ENCODE measurements at regions not wholly inside any gene's neighbourhood (a gene's known extent, or its start where the extent isn't known, plus 50 kb on each side); places are given as distances from the start of the nearest gene placed in this dataset.

- H3K27ac Mint-ChIP-seq = no peak overlapping the region
- no peaks in the 10 kb centered on the region for H3K4me1 Mint-ChIP-seq
- H3K36me3 ChIP-seq (ENCODE audit: insufficient read depth, low read length) = no peaks in the 10 kb centered on the region
- H3K9me3 ChIP-seq (ENCODE audit: low read length) = no peaks in the 10 kb centered on the region
- POLR2A ChIA-PET = no interaction called here
- no peak overlapping the region for H3K4me3 ChIP-seq (ENCODE audit: low read length)
- H3K9me3 Mint-ChIP-seq = no peaks in the 10 kb centered on the region
- H3K4me3 Mint-ChIP-seq = no peak overlapping the region
- H3K27me3 ChIP-seq (ENCODE audit: insufficient read depth, low read length, poor library complexity, severe bottlenecking) = no peaks in the 10 kb centered on the region
- H3K36me3 Mint-ChIP-seq = no peaks in the 10 kb centered on the region
- no peak overlapping the region for H3K27ac ChIP-seq (ENCODE audit: low read depth, low read length)
- DNase-seq = no peak
- peaks cover 1 to 12% of the 10 kb centered on the region in 2 donors for H3K27me3 Mint-ChIP-seq
- no peaks in the 10 kb centered on the region for H3K4me1 ChIP-seq (ENCODE audit: insufficient read depth, low read length)
- CTCF ChIA-PET = interaction anchor here (0.9 to 1.1 kb wide), 2 partner anchors 567 to 620 kb away, joined by 3 read pairs; no protein-coding TSS in a partner anchor
Measured at GRCh38 chr21:14864211-14865021, 200.4 kb downstream of the NRIP1 start.

DNA sequence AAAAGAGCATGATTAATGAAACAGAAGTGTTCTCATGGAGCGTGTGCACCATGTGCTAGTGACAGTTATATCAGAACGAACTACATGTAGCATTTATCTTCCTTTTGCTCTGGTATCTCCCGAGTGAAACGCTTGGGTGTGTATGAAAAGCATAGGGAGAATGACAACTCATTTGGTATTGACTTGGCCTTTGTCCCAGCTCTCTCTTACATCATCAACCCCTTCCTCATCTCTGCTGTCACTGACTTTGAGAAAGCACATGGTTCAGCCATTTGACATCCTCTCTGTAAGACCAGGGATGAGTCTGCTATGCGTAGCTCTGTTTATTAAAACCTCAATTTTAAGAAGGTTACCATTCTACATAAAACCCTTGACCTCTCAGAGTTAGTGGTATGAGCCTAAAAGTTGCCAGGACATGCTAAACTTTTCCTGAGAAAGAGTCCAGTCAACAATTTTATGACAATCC lies 201.0 kb downstream of the NRIP1 start:
- POLR2A ChIA-PET = no interaction called here
- Mint-ChIP-seq H3K36me3 (no peaks in the 10 kb centered on the region), H3K9me3 (no peaks in the 10 kb centered on the region), H3K4me1 (no peaks in the 10 kb centered on the region), H3K27me3 (peaks cover 1 to 7% of the 10 kb centered on the region in 2 donors), H3K4me3 (no peak overlapping the region), H3K27ac (no peak overlapping the region)
- no peaks in the 10 kb centered on the region for H3K36me3 ChIP-seq (ENCODE audit: insufficient read depth, low read length)
- DNase-seq = no peak
- no peaks in the 10 kb centered on the region for H3K9me3 ChIP-seq (ENCODE audit: low read length)
- H3K27ac ChIP-seq (ENCODE audit: low read depth, low read length) = no peak overlapping the region
- H3K4me3 ChIP-seq (ENCODE audit: low read length) = no peak overlapping the region
- CTCF ChIA-PET = interaction anchor here (0.9 kb wide), 1 partner anchor 567 kb away, joined by 3 read pairs; no protein-coding TSS in a partner anchor
- H3K27me3 ChIP-seq (ENCODE audit: insufficient read depth, low read length, poor library complexity, severe bottlenecking) = no peaks in the 10 kb centered on the region
- no peaks in the 10 kb centered on the region for H3K4me1 ChIP-seq (ENCODE audit: insufficient read depth, low read length)

DNA sequence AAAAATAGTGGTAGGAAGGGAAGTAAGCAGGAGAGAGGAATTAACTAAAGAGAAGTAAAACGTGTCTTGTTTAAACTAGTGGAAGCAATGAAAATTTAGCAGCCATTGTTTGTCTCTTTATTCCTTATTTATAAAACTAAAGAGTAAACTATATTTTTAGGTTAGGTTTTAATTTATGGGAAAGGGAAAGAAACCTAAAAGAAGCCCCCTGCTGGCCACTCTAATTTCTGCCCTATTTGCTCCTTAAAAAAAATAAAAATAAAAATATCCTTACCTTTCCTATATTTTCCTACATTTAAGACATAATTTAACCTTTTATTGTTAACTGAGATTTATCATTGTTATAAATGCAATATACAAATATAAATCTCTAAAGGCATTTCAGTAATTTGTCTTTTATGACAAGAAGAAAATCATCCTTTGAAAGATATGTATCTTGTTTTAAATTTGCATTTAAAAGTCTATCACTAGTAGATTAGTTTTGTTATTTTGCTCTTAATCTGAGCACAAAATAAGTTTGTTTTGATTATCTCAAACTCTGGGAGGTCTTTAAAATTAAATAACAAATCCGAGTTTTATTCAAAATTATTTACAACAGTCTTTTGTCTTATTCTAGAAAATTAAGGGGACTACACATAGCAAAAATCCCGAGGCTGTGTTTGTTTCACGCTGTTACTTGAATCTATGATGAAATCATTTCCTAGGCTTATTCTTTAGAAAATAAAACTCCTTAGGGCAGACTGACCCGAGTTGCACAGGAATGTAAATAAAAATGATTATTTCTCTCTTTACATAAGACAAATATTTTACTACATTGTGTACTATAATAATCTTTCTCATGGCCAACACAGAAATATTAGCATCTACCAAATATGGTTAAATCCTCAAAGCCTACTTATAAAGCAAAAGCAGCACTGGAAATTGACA lies 201.7 kb downstream of the NRIP1 start:
- ChIA-PET POLR2A (no interaction called here), CTCF (no interaction called here)
- H3K36me3 ChIP-seq (ENCODE audit: insufficient read depth, low read length) = no peaks in the 10 kb centered on the region
- H3K4me3 Mint-ChIP-seq = no peak overlapping the region
- no peaks in the 10 kb centered on the region for H3K36me3 Mint-ChIP-seq
- H3K4me3 ChIP-seq (ENCODE audit: low read length) = no peak overlapping the region
- no peak overlapping the region for H3K27ac Mint-ChIP-seq
- H3K27me3 ChIP-seq (ENCODE audit: insufficient read depth, low read length, poor library complexity, severe bottlenecking) = no peaks in the 10 kb centered on the region
- DNase-seq = no peak
- no peaks in the 10 kb centered on the region for H3K9me3 ChIP-seq (ENCODE audit: low read length)
- H3K4me1 Mint-ChIP-seq = no peaks in the 10 kb centered on the region
- no peaks in the 10 kb centered on the region for H3K9me3 Mint-ChIP-seq
- H3K27ac ChIP-seq (ENCODE audit: low read depth, low read length) = no peak overlapping the region
- H3K27me3 Mint-ChIP-seq = peaks cover 0 to 1% of the 10 kb centered on the region in 2 donors
- H3K4me1 ChIP-seq (ENCODE audit: insufficient read depth, low read length) = no peaks in the 10 kb centered on the region

GRCh38 chr21:14858311-14858710 lies 206.5 kb downstream of the NRIP1 start:
- DNase-seq = no peak
- Mint-ChIP-seq H3K27ac (no peak overlapping the region), H3K9me3 (peaks cover 0 to 3% (median 2%) of the 10 kb centered on the region in 5 donors), H3K27me3 (peaks cover 0 to 1% of the 10 kb centered on the region in 2 donors), H3K4me3 (no peak overlapping the region), H3K4me1 (no peaks in the 10 kb centered on the region), H3K36me3 (peaks cover 0 to 4% (median 0%) of the 10 kb centered on the region in 3 donors)
- ChIA-PET CTCF (no interaction called here), POLR2A (no interaction called here)
- Histone ChIP-seq H3K27me3 (ENCODE audit: insufficient read depth, low read length, poor library complexity, severe bottlenecking) (no peaks in the 10 kb centered on the region), H3K9me3 (ENCODE audit: low read length) (no peaks in the 10 kb centered on the region), H3K4me1 (ENCODE audit: insufficient read depth, low read length) (no peaks in the 10 kb centered on the region), H3K27ac (ENCODE audit: low read depth, low read length) (no peak overlapping the region), H3K4me3 (ENCODE audit: low read length) (no peak overlapping the region), H3K36me3 (ENCODE audit: insufficient read depth, low read length) (no peaks in the 10 kb centered on the region)

GRCh38 chr21:14857529-14857928 lies 207.3 kb downstream of the NRIP1 start:
- peaks cover 0 to under 1% of the 10 kb centered on the region in 2 donors for H3K27me3 Mint-ChIP-seq
- no peaks in the 10 kb centered on the region for H3K4me1 Mint-ChIP-seq
- POLR2A ChIA-PET = no interaction called here
- no peak overlapping the region for H3K27ac Mint-ChIP-seq
- H3K9me3 ChIP-seq (ENCODE audit: low read length) = no peaks in the 10 kb centered on the region
- H3K4me3 Mint-ChIP-seq = no peak overlapping the region
- H3K36me3 Mint-ChIP-seq = peaks cover 0 to 4% (median 0%) of the 10 kb centered on the region in 3 donors
- H3K4me3 ChIP-seq (ENCODE audit: low read length) = no peak overlapping the region
- CTCF ChIA-PET = no interaction called here
- no peaks in the 10 kb centered on the region for H3K27me3 ChIP-seq (ENCODE audit: insufficient read depth, low read length, poor library complexity, severe bottlenecking)
- peaks cover 0 to 5% (median 2%) of the 10 kb centered on the region in 5 donors for H3K9me3 Mint-ChIP-seq
- H3K4me1 ChIP-seq (ENCODE audit: insufficient read depth, low read length) = no peaks in the 10 kb centered on the region
- no peak for DNase-seq
- no peak overlapping the region for H3K27ac ChIP-seq (ENCODE audit: low read depth, low read length)
- H3K36me3 ChIP-seq (ENCODE audit: insufficient read depth, low read length) = no peaks in the 10 kb centered on the region

GRCh38 chr21:14850394-14850793 lies 214.4 kb downstream of the NRIP1 start:
- Mint-ChIP-seq H3K36me3 (peaks cover 0 to 13% (median 0%) of the 10 kb centered on the region in 3 donors), H3K4me1 (no peaks in the 10 kb centered on the region), H3K4me3 (no peak overlapping the region), H3K9me3 (peaks cover 0 to 11% (median 9%) of the 10 kb centered on the region in 5 donors), H3K27ac (peak overlapping the region in 2 of 8 donors; percentile 0 to 2), H3K27me3 (no peaks in the 10 kb centered on the region)
- no peak for DNase-seq
- H3K4me3 ChIP-seq (ENCODE audit: low read length) = no peak overlapping the region
- no peaks in the 10 kb centered on the region for H3K9me3 ChIP-seq (ENCODE audit: low read length)
- no peaks in the 10 kb centered on the region for H3K4me1 ChIP-seq (ENCODE audit: insufficient read depth, low read length)
- no peaks in the 10 kb centered on the region for H3K36me3 ChIP-seq (ENCODE audit: insufficient read depth, low read length)
- no peaks in the 10 kb centered on the region for H3K27me3 ChIP-seq (ENCODE audit: insufficient read depth, low read length, poor library complexity, severe bottlenecking)
- ChIA-PET POLR2A (no interaction called here), CTCF (interaction anchor here (0.8 kb wide), 1 partner anchor 14 kb away, joined by 3 read pairs; no protein-coding TSS in a partner anchor)
- H3K27ac ChIP-seq (ENCODE audit: low read depth, low read length) = no peak overlapping the region

DNA sequence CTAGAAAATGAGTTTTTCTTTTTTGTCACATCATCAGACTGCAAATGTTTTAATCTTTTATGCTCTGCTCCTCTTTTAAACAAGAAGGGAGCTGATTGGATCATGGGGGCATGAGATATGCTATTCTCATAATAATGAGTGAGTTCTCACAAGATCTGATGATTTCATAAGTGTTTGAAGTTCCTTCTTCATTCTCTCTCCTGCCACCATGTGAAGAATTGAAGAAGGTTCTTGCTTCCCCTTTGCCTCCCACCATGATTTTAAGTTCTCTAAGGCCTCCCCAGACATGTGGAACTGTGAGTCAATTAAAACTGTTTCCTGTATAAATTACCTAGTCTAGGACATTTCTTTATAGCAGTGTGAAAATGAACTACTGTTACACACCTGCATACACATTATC lies 218.2 kb downstream of the NRIP1 start:
- no peaks in the 10 kb centered on the region for H3K4me1 ChIP-seq (ENCODE audit: insufficient read depth, low read length)
- H3K9me3 ChIP-seq (ENCODE audit: low read length) = no peaks in the 10 kb centered on the region
- no peaks in the 10 kb centered on the region for H3K4me1 Mint-ChIP-seq
- no peak overlapping the region for H3K27ac ChIP-seq (ENCODE audit: low read depth, low read length)
- no peaks in the 10 kb centered on the region for H3K27me3 Mint-ChIP-seq
- H3K27ac Mint-ChIP-seq = no peak overlapping the region
- DNase-seq = no peak
- no peaks in the 10 kb centered on the region for H3K36me3 ChIP-seq (ENCODE audit: insufficient read depth, low read length)
- ChIA-PET POLR2A (no interaction called here), CTCF (no interaction called here)
- peaks cover 0 to 13% (median 11%) of the 10 kb centered on the region in 5 donors for H3K9me3 Mint-ChIP-seq
- H3K27me3 ChIP-seq (ENCODE audit: insufficient read depth, low read length, poor library complexity, severe bottlenecking) = no peaks in the 10 kb centered on the region
- no peak overlapping the region for H3K4me3 ChIP-seq (ENCODE audit: low read length)
- H3K36me3 Mint-ChIP-seq = peaks cover 0 to 18% (median 0%) of the 10 kb centered on the region in 3 donors
- no peak overlapping the region for H3K4me3 Mint-ChIP-seq

DNA sequence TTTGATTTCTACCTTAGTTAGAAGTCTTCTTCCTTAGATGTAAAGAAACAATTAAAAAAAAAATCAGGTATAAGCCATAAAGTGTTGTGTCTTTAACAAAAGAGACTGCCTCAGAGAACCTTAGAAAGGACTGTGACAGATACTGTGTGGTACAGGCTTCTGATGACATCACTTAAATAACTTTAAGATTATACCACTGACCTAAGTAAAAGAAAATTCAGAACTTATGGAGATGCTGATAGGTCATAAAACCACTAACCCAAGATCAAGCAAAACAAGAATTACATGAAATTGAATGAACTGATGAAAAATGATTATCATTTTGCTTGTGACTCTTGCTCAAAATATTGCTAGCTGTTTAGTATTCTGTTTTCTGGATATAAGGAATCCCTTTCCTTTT lies 220.8 kb downstream of the NRIP1 start:
- no peaks in the 10 kb centered on the region for H3K36me3 ChIP-seq (ENCODE audit: insufficient read depth, low read length)
- H3K27me3 ChIP-seq (ENCODE audit: insufficient read depth, low read length, poor library complexity, severe bottlenecking) = no peaks in the 10 kb centered on the region
- H3K4me1 ChIP-seq (ENCODE audit: insufficient read depth, low read length) = no peaks in the 10 kb centered on the region
- no peak overlapping the region for H3K27ac ChIP-seq (ENCODE audit: low read depth, low read length)
- Mint-ChIP-seq H3K27ac (no peak overlapping the region), H3K9me3 (peaks cover 0 to 13% (median 11%) of the 10 kb centered on the region in 5 donors), H3K4me3 (no peak overlapping the region), H3K4me1 (no peaks in the 10 kb centered on the region), H3K36me3 (peaks cover 0 to 18% (median 0%) of the 10 kb centered on the region in 3 donors), H3K27me3 (no peaks in the 10 kb centered on the region)
- no peaks in the 10 kb centered on the region for H3K9me3 ChIP-seq (ENCODE audit: low read length)
- H3K4me3 ChIP-seq (ENCODE audit: low read length) = no peak overlapping the region
- DNase-seq = no peak
- ChIA-PET POLR2A (no interaction called here), CTCF (no interaction called here)

All from CD8-positive, alpha-beta memory T cell (primary cell).